Posterior vena cava (tissue), 2 donors: ENCODE measurements at regions not wholly inside any gene's neighbourhood (a gene's known extent, or its start where the extent isn't known, plus 50 kb on each side); places are given as distances from the start of the nearest gene placed in this dataset.
"Not testable (repeated sequence)": the region's sequence is repeated elsewhere in the genome, so short reads cannot be mapped to it uniquely, and the experiment has no call there.

Experiments used
- DNase-seq: peaks from one replicate; pipeline ENCODE4 v3.0.0-alpha.2; 2020; ENCODE audit warnings: low spot score
- intact Hi-C, 2 donors: fragments of 100-400 bp; cut with DNase I; formaldehyde crosslinking; loops; one replicate each; pipeline versions ENCODE4 v1.14.1 to v1.14.2; 2022 to 2023
- donor health status: DM: yes; HTN: yes; CAD: no.
- donor health status: DM: yes; HTN: yes; CAD: no.

DNA sequence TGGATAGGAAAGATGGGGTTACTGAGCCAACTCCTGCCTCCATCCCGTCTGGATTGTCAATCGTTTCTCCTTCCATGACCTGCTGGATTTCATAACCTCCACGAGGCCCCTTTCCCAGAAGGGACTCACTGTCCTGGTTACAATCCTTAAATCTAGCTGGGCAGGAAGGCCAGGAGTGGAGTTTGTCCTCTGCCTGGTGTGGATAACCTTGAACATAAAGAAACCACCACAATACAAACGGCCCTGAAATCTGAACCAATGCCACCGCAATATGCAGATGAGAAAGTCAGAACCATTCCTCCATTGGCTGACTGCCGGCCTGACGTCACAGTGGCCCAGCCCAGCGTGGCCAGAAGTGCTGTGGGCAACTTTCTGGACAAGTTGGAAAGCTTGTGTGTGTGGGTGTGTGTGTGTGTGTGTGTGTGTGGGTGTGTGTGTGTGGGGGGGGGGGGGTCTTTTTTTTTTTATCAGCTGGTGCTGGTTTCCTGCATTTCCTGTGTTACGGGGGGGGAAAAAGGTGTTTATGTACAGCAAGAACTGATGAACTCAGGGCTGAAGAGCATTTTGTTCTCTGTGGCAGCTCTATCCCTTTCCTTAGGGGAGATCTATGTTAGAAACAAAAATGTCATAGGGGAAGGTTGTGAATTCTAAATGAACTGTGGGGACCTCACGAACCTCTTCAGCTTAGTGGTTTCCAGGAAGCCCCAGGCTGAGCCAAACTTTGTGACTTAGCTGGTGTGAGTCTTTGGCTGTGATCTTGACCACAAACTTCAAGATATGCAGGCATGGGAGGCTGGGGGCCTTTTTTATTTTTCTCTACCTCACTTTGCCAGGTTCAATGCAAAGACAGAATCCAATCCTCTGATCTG is 81.6 kb upstream of the MED13L start:
- peak; percentile 96 for DNase-seq
- intact Hi-C loops, result no loop called here

DNA sequence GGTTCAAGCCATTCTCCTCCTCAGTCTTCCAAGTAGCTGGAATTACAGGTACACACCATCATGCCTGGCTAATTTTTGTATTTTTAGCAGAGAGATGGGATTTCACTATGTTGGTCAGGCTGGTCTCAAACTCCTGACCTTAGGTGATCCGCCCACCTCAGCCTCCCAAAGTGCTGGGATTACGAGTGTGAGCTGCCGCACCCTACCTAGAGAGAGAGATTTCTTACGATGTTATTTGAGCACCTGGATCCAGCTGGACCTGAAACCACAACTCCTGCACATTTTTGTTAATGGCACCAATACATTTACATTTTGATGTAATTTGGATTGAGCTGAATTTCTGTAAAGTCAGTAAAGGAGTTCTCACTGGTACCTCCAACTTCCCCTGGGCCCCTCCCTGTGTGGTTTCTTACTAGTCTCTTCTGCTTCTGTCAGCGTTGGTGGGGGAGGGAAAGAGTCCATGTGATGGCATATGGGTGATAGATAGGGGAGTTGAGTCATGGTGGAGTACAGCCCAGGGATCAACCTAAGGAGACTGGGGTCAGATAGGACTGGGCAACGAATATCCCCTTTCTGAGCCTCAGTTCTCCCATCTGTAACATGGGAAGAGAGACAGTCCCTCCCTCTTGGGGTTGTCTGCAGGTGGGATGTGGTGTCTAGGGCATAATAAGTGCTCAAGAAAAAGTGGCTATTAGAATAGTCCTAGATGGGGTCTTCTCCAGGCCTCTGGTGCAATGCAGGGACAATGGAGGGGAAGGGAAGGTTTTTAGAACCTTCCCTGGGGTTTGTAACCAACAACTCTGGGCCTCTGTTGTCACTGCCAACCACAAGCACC is 83.3 kb upstream of the MED13L start:
- intact Hi-C loops, result no loop called here
- no peak for DNase-seq

DNA sequence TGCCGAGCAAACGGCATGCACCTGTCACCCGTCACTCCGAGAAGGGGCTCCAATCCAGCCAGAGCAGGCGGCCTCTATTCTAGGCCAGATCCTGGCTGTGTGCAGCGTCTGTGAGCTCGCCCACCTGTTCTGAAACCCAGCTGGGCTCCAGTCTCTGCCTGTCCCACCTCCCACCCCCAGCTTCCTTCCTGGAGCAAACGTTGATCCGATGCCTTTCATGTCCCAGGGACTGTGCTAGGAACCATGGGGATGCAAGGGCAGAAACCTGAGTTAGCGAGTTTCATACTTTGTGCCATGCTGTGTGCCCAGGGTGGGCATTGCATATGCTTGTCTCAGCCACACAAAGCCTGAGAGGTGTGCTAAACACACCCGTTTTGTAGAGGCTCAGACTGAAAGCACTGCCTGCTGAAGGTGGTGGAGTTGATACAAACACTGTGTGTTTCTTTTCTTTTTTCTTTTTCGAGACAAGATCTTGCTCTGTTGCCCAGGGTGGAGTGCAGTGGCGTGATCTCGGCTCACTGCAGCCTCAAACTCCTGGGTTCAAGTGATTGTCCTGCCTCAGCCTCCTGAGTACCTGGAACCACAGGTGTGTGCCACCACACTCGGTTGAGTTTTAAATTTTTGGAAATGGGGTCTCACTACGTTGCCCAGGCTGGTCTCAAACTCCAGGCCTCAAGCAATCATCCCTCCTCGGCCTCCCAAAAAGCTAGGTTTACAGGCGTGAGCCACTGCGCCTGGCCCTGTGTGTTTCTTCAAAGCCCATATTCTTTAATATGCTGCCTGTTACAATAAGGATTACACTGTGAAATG is 84.1 kb upstream of the MED13L start:
- no peak for DNase-seq
- intact Hi-C loops, result no loop called here

DNA sequence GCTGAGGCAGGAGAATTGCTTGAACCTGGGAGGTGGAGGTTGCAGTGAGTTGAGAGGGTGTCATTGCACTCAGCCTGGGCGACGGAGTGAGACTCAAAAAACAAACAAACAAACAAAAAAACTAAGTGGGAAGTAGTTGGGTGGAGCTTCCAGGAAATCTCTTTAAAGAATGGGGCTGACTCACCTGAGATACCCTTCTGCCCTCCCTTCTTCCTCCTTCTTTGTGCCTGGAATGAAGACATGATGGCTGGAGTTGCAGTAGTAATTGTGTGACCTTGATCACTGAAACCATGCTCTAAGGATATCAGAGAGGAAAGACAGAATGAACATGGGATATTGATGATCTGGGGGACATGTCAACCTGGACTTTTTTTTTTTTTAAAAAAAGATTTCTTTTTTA is 87.6 kb upstream of the MED13L start:
- intact Hi-C loops, result no loop called here
- no peak for DNase-seq

DNA sequence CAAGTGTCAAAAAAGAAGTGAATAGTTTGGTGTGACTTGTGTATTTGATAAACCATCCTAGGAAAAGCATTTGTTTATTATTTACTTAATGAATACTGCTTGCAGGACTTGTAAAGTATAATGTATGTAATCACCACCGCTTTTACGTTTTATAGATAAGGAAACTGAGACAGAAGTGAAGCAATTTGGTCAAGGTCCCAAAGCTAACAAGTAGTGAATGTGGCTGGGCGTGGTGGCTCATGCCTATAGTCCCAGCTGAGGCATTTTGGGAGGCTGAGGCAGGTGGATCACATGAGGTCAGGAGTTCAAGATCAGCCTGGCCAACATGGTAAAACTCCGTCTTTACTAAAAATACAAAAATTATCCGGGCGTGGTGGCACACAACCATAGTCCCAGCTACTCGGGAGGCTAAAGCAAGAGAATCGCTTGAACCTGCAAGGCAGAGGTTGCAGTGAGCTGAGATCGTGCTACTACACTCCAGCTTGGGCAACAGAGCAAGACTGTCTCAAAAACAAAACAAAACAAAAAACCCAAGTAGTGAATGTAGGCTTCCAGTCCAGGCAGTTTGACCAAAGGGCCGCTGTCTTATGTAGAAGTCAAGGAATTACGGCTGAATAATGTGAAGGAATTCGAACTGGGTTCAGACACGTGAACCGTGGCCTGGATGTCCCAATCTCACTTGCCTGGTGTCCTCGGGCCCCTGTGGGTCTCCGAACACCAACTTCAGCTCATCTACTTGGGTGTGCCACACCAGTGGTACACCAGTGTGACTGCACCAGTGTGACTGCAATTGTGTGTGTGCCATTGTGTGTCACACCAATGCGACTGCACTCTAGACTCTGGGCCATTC is 88.3 kb upstream of the MED13L start:
- no peak for DNase-seq
- intact Hi-C loops, result no loop called here

DNA sequence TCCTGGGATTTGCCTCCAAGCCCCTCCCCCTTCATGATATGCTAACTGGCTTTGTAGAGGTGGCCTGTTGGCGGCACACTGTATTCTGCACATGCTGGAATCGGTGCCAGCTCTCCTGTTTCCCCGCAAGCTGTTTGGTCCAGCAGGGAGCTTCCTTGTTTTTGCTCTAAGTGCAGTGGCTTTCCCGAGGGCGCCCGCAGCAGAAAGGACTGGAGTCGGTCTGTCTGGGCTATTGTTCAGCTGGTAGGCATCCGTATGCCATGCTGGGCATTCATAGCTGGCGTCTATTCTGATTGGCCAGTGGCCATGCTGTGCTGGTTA is 88.9 kb upstream of the MED13L start:
- intact Hi-C loops, result no loop called here
- DNase-seq, result no peak

DNA sequence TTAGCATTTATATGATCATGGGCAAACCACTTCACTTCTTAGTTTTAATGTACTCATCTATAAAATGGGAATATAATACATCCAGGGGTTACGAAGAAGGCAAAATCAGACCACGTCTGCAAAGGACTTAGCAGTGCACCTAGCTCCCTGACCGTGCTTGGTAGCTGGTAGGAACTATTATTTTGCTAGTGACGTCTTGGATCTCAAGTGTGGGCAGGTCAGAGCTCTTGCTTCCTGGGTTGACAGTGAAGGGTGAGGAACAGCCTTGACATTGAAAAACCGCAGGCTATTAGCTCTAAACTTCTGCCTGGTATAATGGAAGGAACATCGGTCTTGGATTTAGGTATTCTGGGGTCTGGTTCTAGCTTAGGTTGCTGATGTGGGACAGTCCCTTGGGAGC is 89.3 kb upstream of the MED13L start:
- intact Hi-C loops, result no loop called here
- DNase-seq, result no peak

DNA sequence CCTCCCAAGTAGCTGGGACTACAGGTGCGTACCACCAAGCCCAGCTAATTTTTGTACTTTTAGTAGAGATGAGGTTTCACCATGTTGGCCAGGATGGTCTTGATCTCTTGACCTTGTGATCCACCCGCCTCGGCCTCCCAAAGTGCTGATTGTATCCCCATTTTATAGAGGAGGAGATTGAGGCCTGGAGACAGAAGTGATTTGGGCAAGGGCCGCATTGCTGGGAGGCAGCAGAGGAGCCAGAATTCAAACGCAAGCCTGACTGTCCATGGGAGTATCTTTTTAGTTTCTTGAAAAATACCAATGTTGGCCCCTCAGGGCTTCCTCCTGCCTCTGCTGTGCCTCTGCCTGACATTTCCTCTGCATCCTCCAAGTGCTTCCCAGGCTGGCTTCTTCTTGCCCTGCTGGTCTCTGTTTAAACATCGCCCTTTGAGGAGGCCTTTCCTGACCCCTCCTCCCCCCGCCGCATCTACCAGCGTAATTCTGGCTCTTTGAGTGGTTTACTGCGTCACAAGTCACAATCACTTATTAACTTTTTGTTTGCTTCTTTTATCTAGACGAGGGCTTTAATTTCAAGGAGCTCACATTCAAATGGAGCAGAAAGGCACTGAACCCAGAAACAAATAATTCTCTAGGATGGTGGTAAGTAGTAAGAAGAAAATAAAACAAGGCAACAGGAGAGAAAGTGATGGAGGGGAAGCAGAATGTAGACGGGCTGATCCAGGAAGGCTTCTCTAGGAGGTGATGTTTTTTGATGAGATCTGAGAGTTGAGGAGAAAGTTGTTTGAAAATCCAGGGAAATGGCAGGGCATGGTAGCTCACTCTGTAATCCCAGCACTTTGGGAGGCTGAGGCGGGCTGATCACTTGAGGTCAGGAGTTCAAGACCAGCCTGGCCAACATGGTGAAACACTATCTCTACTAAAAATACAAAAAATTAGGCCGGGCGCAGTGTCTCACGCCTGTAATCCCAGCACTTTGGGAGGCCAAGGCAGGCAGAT is 91.0 kb upstream of the MED13L start:
- intact Hi-C loops, result no loop called here
- DNase-seq, result no peak

DNA sequence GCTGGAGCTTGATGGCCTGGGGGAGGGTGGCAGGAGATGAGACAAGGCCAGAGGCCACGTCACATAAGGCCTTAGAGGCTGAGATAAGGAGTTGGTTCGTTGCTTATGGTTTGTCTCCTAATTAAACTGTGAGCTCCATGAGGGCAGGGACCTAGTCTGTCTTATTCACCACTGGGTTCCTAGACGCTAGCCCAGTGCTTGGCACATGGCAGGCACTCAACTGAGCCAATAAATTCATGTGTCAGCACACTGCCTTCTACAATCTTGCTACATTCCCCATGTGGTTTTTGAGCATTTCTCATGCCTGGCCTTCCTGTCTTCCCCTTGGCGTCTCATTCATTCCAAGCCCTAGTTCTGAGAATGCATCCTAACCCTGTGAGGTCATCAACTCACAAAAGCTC is 92.5 kb upstream of the MED13L start:
- intact Hi-C loops, result no loop called here
- DNase-seq, result no peak

DNA sequence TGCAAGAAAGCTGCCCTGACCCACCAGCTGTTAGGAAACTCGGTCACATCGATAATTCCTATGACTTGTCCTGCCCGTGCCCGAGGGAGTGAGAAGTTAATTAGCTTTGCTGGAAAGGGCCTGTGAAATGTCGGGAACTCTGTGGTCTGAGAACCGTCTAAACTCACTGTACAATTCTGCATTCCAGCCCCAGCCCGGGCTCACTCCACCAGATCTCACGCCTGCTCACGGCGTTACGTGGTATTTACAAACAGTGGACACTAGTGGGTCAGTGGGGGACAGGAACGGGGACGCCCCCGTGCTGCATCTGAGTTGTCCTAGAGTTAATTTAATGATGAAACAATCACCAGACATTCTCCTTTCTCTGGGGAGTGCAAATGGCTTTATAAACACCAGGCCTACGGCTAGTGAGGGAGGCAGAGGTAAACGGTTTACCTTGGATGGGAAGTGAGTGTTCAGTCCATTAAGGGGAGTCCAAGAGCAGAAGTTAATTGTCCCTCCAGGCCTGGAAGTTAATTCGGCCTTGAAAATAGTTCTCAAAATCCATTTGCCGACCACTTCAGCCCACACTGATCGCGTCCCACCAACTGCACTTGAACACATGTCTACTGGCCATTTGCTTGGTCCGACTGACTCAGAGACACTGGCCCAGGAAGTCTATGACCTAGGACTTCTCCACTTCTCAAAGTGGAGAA is 93.5 kb upstream of the MED13L start:
- no peak for DNase-seq
- intact Hi-C loops, result no loop called here

DNA sequence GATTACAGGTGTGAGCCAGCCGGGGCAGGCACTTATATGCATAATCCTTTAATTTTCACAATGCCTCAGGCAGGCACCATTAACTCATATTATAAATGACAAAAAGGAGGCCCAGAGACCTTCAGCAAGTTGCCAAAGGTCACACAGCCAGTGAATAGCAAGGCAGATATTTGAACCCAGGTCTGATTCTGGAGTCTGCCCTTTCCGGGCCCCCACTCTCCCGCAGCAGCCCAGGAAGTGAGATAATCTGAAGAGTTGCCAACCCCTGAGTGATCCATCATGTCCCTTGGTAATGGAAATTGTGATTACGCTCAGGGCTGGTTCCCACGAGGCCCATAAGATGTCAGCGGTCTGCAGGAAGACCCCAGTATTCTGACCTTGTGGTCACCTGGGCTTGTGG is 95.3 kb upstream of the MED13L start:
- intact Hi-C loops, result no loop called here

DNA sequence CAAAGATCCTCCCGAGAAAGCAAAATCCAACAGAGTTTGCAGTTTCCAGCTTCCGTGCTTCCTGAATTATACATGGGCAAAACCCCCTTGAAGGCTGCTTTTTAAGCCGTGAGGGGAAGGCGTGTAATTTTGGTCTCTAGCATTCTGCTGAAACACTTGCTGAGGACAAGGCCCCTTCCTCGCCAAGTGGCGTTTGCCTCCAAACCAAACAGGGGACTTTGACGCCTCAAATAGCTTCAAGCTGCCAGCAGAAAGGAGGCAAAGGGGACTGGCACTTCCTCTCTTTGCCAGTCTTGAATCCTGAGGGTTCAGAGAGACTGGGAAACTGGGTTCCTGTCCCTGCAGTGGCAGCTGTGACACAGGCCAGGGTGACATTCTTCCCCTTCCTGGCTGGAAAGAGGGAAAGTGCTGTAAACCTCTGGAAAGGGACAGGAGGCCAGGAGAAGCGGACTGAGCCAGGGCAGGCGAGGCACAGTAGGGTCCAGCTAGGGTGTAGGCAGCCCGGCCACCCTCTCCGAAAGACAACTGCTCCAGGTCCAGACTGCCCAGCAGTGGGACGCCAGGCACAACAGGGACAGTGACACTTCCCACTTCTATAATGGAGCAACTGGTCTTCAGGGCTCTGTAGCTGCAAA is 96.2 kb upstream of the MED13L start:
- intact Hi-C loops, result no loop called here
- no peak for DNase-seq

More for the DNA sequence above, 95.3 kb upstream of the MED13L start:
- no peak for DNase-seq

DNA sequence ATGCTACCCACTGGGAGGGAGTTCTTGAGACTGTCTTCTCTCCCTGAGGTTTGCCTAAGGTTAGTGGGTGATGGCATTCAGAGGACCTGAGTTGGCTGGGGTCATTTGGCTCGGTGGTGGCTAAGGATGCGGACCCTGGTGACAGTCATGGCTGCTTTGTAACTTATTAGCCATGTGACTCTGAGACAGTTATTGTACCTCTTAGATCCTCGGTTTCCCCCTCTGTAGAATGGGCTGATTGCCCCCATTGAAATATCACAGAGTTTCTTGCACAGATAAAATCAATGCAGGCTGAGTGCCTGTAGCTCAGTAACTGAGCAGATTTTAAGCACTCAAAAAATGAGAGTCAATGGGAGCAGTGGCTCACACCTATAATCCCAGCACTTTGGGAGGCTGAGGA is 96.7 kb upstream of the MED13L start:
- no peak for DNase-seq
- intact Hi-C loops, result no loop called here

DNA sequence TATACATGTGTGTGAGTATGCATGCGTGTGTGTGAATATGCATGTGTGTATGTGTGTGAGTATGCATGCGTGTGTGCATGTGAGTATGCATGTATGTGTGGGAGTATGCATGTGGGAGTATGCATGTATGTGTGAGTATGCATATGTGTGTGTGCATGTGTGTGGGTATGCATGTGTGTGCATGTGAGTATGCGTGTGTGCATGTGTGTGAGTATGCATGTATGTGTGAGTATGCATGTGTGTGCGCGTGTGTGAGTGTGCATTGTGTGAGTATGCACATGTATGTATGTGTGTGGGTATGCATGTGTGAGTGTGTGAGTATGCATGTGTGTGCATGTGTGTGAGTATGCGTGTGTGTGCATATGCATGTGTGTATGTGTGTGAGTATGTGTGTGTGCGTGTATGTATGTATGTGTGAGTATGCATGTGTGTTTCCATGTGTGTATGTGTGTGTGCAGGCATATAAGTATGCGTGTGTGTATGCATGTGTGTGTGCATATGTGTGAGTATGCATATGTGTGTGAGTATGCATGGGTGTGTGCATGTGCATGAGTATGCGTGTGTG is 97.9 kb upstream of the MED13L start:
- no peak for DNase-seq
- intact Hi-C loops, result no loop called here

DNA sequence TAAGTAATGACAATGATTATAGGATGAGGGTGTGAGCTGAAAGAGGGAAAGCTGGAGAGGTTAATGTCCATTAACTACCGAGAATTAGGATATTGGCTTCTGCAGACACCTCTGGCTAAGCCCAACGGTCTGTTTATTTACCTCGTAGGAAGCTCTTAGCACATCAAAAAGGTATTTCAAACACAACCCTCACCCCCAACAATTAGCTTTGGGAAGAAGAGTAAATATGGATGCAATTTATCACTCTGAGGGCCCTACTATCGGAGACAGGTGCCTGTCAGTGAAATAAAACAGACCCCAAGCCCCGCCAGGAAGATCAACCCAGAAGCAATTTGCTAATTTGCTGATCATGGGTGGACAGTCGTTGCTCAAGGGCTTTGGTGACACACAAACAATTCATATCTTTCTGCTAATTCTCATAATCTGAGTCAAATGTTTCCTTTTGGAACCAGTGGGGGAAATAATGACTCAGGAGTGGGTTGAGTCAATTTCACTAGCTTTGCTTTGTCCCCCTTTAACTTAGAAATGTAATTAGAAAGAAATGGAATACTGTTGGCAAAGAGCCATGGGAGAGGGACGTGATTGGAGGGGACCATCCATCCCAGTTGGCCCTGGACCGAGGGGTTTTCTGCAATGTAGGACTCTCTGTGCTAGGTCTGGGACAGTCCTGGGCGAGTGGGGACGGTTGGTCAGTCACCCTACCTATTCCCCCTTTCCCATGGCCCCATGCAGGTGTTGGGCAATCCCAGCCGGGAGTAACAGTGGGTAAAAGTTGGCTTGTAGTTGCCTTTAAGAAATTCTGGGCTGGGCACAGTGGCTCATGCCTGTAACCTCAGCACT is 99.1 kb upstream of the MED13L start:
- DNase-seq, result no peak
- intact Hi-C loops, result no loop called here

DNA sequence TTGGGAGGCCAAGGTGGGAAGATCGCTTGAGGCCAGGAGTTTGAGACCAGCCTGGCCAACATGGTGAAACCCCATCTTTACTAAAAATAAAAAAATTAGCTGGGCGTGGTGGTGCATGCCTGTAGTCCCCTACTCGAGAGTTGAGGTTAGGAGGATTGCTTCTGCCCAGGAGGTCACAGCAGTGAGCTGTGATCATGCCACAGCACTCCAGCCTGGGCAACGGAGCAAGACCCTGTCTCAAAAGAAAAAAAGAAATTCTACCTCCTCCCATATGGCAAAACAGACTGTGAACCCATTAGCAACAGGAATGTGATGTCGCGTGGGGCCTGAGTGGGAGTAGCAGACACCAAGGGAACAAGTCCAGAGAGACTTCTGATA is 99.7 kb upstream of the MED13L start:
- DNase-seq, intact Hi-C loops: not testable (repeated sequence)
